Fibroblast of lung (primary cell): ENCODE measurements at regions not wholly inside any gene's neighbourhood (a gene's known extent, or its start where the extent isn't known, plus 50 kb on each side); places are given as distances from the start of the nearest gene placed in this dataset.

Experiments used
- DNase-seq, 2 donors: peaks; one replicate each; pipeline versions ENCODE4 v3.0.0 to v3.0.0-alpha.2; 2010; ENCODE audit warnings: low read depth in 2 of 2
- H2AFZ ChIP-seq: 2 replicates; pipeline ENCODE4 v1.5.1; 2012; ENCODE audit warnings: low read length, control low read depth, inconsistent platforms
- H3K27ac ChIP-seq: 2 replicates; pipeline ENCODE4 v1.5.1; 2011; ENCODE audit warnings: low read length, control low read depth; ENCODE audit not compliant: insufficient read depth
- H3K27me3 ChIP-seq: 2 replicates; pipeline ENCODE4 v1.5.1; 2011; ENCODE audit warnings: mild to moderate bottlenecking, low read length; ENCODE audit not compliant: control insufficient read depth, insufficient read depth
- H3K36me3 ChIP-seq: 2 replicates; pipeline ENCODE4 v1.5.1; 2011; ENCODE audit warnings: low read length; ENCODE audit not compliant: control insufficient read depth, insufficient read depth
- H3K4me1 ChIP-seq: 2 replicates; pipeline ENCODE4 v1.5.1; 2011; ENCODE audit warnings: low read length; ENCODE audit not compliant: control insufficient read depth, insufficient read depth; ENCODE audit errors: extremely low read depth
- H3K4me2 ChIP-seq: 2 replicates; pipeline ENCODE4 v1.5.1; 2011; ENCODE audit warnings: low read length, control low read depth; ENCODE audit not compliant: insufficient read depth; ENCODE audit errors: extremely low read depth
- H3K4me3 ChIP-seq, 4 experiments: fragments of 200-600 bp in 1 of 4; sonication (generic) in 1 of 4; replicated peaks in 1 of 4; 2 replicates each; pipeline ENCODE4 v1.5.1; 2011 to 2016; ENCODE audit warnings: low read length in 4 of 4, low read depth in 3 of 4, mild to moderate bottlenecking in 3 of 4, control low read depth in 2 of 4, inconsistent platforms in 1 of 4, mixed read lengths in 1 of 4; ENCODE audit not compliant: insufficient read depth in 1 of 4; ENCODE audit errors: control extremely low read depth in 1 of 4
- H3K79me2 ChIP-seq: 2 replicates; pipeline ENCODE4 v1.5.1; 2012; ENCODE audit warnings: mild to moderate bottlenecking, low read length, inconsistent platforms; ENCODE audit not compliant: control insufficient read depth, insufficient read depth
- H3K9ac ChIP-seq: 2 replicates; pipeline ENCODE4 v1.5.1; 2011; ENCODE audit warnings: mild to moderate bottlenecking, low read length, control low read depth; ENCODE audit not compliant: insufficient read depth
- H3K9me3 ChIP-seq: 2 replicates; pipeline ENCODE4 v1.5.1; 2012; ENCODE audit warnings: low read depth, low read length; ENCODE audit not compliant: control insufficient read depth, insufficient read depth
- H4K20me1 ChIP-seq: 2 replicates; pipeline ENCODE4 v1.5.1; 2011; ENCODE audit warnings: low read length; ENCODE audit not compliant: control insufficient read depth, insufficient read depth; ENCODE audit errors: extremely low read depth
- EZH2 ChIP-seq: IDR thresholded peaks from 2 replicates; pipeline ENCODE4 v1.5.1; 2012; ENCODE audit warnings: low read length, control low read depth, mild to moderate bottlenecking; ENCODE audit errors: missing control alignments
- TF ChIP-seq, protein P1 (sequence below), 2 donors: IDR thresholded peaks in 1 of 2; conservative IDR thresholded peaks in 1 of 2; 1 replicate in 1 of 2; 2 replicates in 1 of 2; pipeline ENCODE4 v1.5.1; 2011 to 2012; ENCODE audit warnings: low read length in 2 of 2, control low read depth in 1 of 2, inconsistent platforms in 1 of 2, low read depth in 1 of 2, mild to moderate bottlenecking in 1 of 2

DNA sequence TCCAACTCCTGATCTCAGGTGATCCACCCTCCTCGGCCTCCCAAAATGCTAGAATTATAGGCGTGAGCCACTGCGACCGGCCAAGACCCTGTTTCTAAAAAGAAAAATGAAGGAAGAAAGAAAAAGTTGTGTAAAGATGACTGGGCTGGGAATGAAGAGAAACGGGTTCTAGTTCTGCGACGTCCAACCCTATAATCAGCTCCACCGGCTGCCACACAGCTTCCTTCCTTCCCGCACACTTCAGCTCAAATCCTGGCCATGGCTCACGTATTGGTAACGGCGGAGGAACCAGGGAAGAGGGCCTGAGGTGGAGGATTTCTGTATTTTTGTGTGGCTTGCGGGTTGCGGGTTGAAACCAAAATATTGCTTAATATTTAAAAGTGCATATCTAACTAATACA is 88.1 kb downstream of the MYL12B start:
- Histone ChIP-seq H3K27me3 (no peaks in the 10 kb centered on the region), H3K9ac (no peak overlapping the region), H3K27ac (no peak overlapping the region), H3K4me1 (no peaks in the 10 kb centered on the region), H2AFZ (no peak overlapping the region), H3K9me3 (no peaks in the 10 kb centered on the region), H3K36me3 (no peaks in the 10 kb centered on the region), H3K4me2 (no peak overlapping the region), H3K79me2 (no peaks in the 10 kb centered on the region), H4K20me1 (no peaks in the 10 kb centered on the region), H3K4me3 (no peak overlapping the region)
- no peak for DNase-seq
- no peak for TF ChIP-seq EZH2
- TF ChIP-seq, protein P1, sequence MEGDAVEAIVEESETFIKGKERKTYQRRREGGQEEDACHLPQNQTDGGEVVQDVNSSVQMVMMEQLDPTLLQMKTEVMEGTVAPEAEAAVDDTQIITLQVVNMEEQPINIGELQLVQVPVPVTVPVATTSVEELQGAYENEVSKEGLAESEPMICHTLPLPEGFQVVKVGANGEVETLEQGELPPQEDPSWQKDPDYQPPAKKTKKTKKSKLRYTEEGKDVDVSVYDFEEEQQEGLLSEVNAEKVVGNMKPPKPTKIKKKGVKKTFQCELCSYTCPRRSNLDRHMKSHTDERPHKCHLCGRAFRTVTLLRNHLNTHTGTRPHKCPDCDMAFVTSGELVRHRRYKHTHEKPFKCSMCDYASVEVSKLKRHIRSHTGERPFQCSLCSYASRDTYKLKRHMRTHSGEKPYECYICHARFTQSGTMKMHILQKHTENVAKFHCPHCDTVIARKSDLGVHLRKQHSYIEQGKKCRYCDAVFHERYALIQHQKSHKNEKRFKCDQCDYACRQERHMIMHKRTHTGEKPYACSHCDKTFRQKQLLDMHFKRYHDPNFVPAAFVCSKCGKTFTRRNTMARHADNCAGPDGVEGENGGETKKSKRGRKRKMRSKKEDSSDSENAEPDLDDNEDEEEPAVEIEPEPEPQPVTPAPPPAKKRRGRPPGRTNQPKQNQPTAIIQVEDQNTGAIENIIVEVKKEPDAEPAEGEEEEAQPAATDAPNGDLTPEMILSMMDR (conservative IDR thresholded peaks at IDR 0.05 in 1 of 2, IDR thresholded peaks at IDR 0.05 in 1 of 2; ENCODE audit: low read depth in 1 of 2, low read length in 2 of 2): no peak

DNA sequence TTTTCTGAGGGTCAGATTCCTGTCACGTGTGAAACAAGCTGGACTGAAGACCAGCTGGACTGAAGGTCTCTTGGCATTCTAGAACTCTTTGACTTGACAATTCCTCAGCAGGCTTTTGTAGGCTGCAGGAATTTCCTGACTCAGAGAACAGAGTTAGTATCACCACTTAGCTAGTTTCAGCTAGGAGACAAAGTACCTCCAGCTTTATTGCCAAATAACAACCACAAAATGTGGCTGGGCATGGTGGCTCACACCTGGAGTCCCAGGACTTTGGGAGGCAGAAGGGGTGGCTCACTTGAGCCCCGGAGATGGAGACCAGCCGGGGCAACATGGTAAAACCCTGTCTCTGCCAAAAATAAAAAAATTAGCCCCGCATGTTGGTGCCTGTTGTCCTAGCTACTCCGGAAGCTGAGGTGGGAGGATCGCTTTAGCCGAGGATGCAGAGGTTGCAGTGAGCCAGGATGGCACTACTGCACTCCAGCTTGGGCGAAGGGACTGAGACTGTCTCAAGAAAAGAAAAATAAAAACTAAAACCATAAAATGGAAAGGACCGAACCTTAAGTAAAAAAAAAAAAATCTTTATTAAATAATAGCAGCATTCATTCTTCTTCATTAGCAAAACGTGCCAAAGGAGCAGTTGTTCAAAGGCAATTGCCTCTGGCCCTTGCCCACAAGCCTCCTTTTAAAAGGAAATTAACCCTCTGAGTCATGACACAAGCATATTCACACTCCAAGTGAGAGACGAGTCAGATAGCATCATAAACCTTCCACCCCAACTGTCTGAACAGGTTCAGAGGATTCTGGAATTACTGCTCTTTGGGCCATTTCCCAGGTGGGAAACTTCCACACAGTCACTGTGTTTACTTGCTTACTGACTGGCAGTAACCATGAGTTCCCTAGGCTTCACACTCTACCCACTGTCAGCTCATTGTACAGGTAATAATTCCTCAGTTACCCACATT is 88.9 kb downstream of the MYL12B start:
- H4K20me1 ChIP-seq: no peaks in the 10 kb centered on the region
- no peaks in the 10 kb centered on the region for H3K9me3 ChIP-seq
- peak in 1 of 2 donors; percentile 69 for DNase-seq
- no peak overlapping the region for H3K27ac ChIP-seq
- H3K27me3 ChIP-seq: no peaks in the 10 kb centered on the region
- H3K36me3 ChIP-seq: no peaks in the 10 kb centered on the region
- H3K79me2 ChIP-seq: no peaks in the 10 kb centered on the region
- TF ChIP-seq EZH2: no peak
- TF ChIP-seq, protein P1 (conservative IDR thresholded peaks at IDR 0.05 in 1 of 2, IDR thresholded peaks at IDR 0.05 in 1 of 2; ENCODE audit: low read depth in 1 of 2, low read length in 2 of 2): no peak
- no peak overlapping the region for H3K9ac ChIP-seq
- H3K4me2 ChIP-seq: no peak overlapping the region
- no peak overlapping the region for H3K4me3 ChIP-seq
- H2AFZ ChIP-seq: no peak overlapping the region
- no peaks in the 10 kb centered on the region for H3K4me1 ChIP-seq

DNA sequence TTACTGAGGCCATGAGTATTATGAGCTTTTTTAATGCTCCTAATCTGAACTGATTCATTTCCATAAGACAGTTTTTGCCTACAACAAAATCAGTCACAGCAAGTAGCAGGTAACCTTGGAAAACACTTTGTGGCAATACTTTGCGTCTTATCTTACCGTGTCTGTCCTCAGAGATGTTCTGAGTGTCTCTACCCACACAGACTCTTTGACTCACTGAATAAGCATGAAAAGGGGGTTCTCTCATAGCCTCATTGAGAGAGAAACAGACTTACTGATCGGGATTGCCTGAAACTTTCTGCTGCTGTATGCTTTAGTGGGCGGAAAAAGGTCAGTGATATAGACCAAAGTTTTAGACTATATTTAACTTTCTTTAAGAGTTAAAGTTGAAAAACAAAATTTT is 92.6 kb downstream of the MYL12B start:
- Histone ChIP-seq H3K27me3 (no peaks in the 10 kb centered on the region), H3K9me3 (no peaks in the 10 kb centered on the region), H4K20me1 (no peaks in the 10 kb centered on the region), H3K36me3 (no peaks in the 10 kb centered on the region), H3K4me2 (no peak overlapping the region), H3K4me3 (no peak overlapping the region), H3K4me1 (no peaks in the 10 kb centered on the region), H3K9ac (no peak overlapping the region), H2AFZ (no peak overlapping the region), H3K27ac (no peak overlapping the region), H3K79me2 (no peaks in the 10 kb centered on the region)
- TF ChIP-seq EZH2: no peak
- TF ChIP-seq, protein P1 (conservative IDR thresholded peaks at IDR 0.05 in 1 of 2, IDR thresholded peaks at IDR 0.05 in 1 of 2; ENCODE audit: low read depth in 1 of 2, low read length in 2 of 2): no peak
- peak in 1 of 2 donors; percentile 55 for DNase-seq
